ENCODE measurements at regions not wholly inside any gene's neighbourhood (a gene's known extent, or its start where the extent isn't known, plus 50 kb on each side); places are given as distances from the start of the nearest gene placed in this dataset.
"Not testable (repeated sequence)": the region's sequence is repeated elsewhere in the genome, so short reads cannot be mapped to it uniquely, and the experiment has no call there.

GRCh38 chr6:12361042-12361765 is 71.0 kb downstream of the EDN1 start:
- Histone ChIP-seq H3K9ac (ENCODE audit: low read length) (no peak overlapping the region), H3K9me3 (ENCODE audit: low read length) (no peaks in the 10 kb centered on the region), H4K20me1 (ENCODE audit: insufficient read depth, low read length) (no peaks in the 10 kb centered on the region), H3K79me2 (ENCODE audit: insufficient read depth, low read length) (no peaks in the 10 kb centered on the region), H3K4me1 (ENCODE audit: insufficient read depth, low read length, severe bottlenecking) (peaks cover 27% of the 10 kb centered on the region), H3K27ac (ENCODE audit: low read depth, low read length, poor library complexity, severe bottlenecking) (no peak overlapping the region), H3K4me2 (ENCODE audit: low read length) (no peak overlapping the region), H3K27me3 (ENCODE audit: insufficient read depth, low read length) (no peaks in the 10 kb centered on the region), H3K4me3 (ENCODE audit: low read depth, low read length, poor library complexity, severe bottlenecking) (no peak overlapping the region), H3K9me2 (ENCODE audit: low read depth, low read length) (no peaks in the 10 kb centered on the region), H3K36me3 (ENCODE audit: insufficient read depth, low read length) (no peaks in the 10 kb centered on the region), H2AFZ (ENCODE audit: low read length) (no peak overlapping the region), H3F3A (ENCODE audit: insufficient read depth, low read length) (no peaks in the 10 kb centered on the region)
- TF ChIP-seq EZH2 (IDR thresholded peaks at IDR 0.05; ENCODE audit: borderline replicate concordance, low read length) = no peak
- no peak for TF ChIP-seq CTCF (IDR thresholded peaks at IDR 0.05; ENCODE audit: low read length)

GRCh38 chr6:12363277-12363650 is 73.1 kb downstream of the EDN1 start:
- not testable (repeated sequence) for H3K4me2 ChIP-seq (ENCODE audit: low read length); H3K9me3 ChIP-seq (ENCODE audit: low read length); H2AFZ ChIP-seq (ENCODE audit: low read length); H3K27me3 ChIP-seq (ENCODE audit: insufficient read depth, low read length); H4K20me1 ChIP-seq (ENCODE audit: insufficient read depth, low read length); H3K9ac ChIP-seq (ENCODE audit: low read length); H3K9me2 ChIP-seq (ENCODE audit: low read depth, low read length); H3K27ac ChIP-seq (ENCODE audit: low read depth, low read length, poor library complexity, severe bottlenecking); H3K4me3 ChIP-seq (ENCODE audit: low read depth, low read length, poor library complexity, severe bottlenecking); H3K36me3 ChIP-seq (ENCODE audit: insufficient read depth, low read length); H3F3A ChIP-seq (ENCODE audit: insufficient read depth, low read length); H3K79me2 ChIP-seq (ENCODE audit: insufficient read depth, low read length)
- H3K4me1 ChIP-seq (ENCODE audit: insufficient read depth, low read length, severe bottlenecking) = peaks cover 19% of the 10 kb centered on the region

GRCh38 chr6:12363651-12364381 is 73.7 kb downstream of the EDN1 start:
- Histone ChIP-seq H2AFZ (ENCODE audit: low read length) (no peak overlapping the region), H3K27me3 (ENCODE audit: insufficient read depth, low read length) (no peaks in the 10 kb centered on the region), H3K9ac (ENCODE audit: low read length) (no peak overlapping the region), H3K4me2 (ENCODE audit: low read length) (no peak overlapping the region; the same call in 1 of the 2 replicates), H3K9me2 (ENCODE audit: low read depth, low read length) (no peaks in the 10 kb centered on the region), H3K27ac (ENCODE audit: low read depth, low read length, poor library complexity, severe bottlenecking) (no peak overlapping the region), H4K20me1 (ENCODE audit: insufficient read depth, low read length) (no peaks in the 10 kb centered on the region), H3F3A (ENCODE audit: insufficient read depth, low read length) (no peaks in the 10 kb centered on the region), H3K4me3 (ENCODE audit: low read depth, low read length, poor library complexity, severe bottlenecking) (no peak overlapping the region), H3K9me3 (ENCODE audit: low read length) (no peaks in the 10 kb centered on the region), H3K4me1 (ENCODE audit: insufficient read depth, low read length, severe bottlenecking) (peaks cover 18% of the 10 kb centered on the region), H3K79me2 (ENCODE audit: insufficient read depth, low read length) (no peaks in the 10 kb centered on the region), H3K36me3 (ENCODE audit: insufficient read depth, low read length) (no peaks in the 10 kb centered on the region)
- TF ChIP-seq EZH2 (IDR thresholded peaks at IDR 0.05; ENCODE audit: borderline replicate concordance, low read length) (no peak), CTCF (IDR thresholded peaks at IDR 0.05; ENCODE audit: low read length) (no peak)
